ENCODE measurements at regions not wholly inside any gene's neighbourhood (a gene's known extent, or its start where the extent isn't known, plus 50 kb on each side); places are given as distances from the start of the nearest gene placed in this dataset.

GRCh38 chrX:39674490-39675161, 423.1 kb downstream of the BCOR start:
- FAIRE-seq: no peak
- Histone ChIP-seq H3K27me3 (ENCODE audit: control insufficient read depth, extremely low read depth, insufficient read depth, low read length) (no peaks in the 10 kb centered on the region), H3K9me3 (ENCODE audit: control insufficient read depth, low read depth, low read length) (no peaks in the 10 kb centered on the region), H3K36me3 (ENCODE audit: control insufficient read depth in 2 of 2, extremely low read depth in 1 of 2, insufficient read depth in 2 of 2, low read length in 2 of 2) (no peaks in the 10 kb centered on the region), H4K20me1 (ENCODE audit: control insufficient read depth, extremely low read depth, insufficient read depth, low read length) (no peaks in the 10 kb centered on the region), H3K4me1 (ENCODE audit: control insufficient read depth, extremely low read depth, insufficient read depth, low read length) (no peaks in the 10 kb centered on the region), H2AFZ (ENCODE audit: control insufficient read depth, low read length) (no peak overlapping the region), H3K9me1 (ENCODE audit: control insufficient read depth, extremely low read depth, insufficient read depth, low read length) (no peaks in the 10 kb centered on the region), H3K4me2 (ENCODE audit: control insufficient read depth, extremely low read depth, insufficient read depth, low read depth, low read length) (no peak overlapping the region), H3K27ac (ENCODE audit: control insufficient read depth, insufficient read depth, low read length) (no peak overlapping the region), H3K79me2 (ENCODE audit: control insufficient read depth, insufficient read depth, low read length) (no peaks in the 10 kb centered on the region), H3K4me3 (ENCODE audit: control insufficient read depth in 2 of 3, extremely low read depth in 1 of 3, insufficient read depth in 2 of 3, low read depth in 1 of 3, low read length in 3 of 3) (no peak overlapping the region), H3K9ac (ENCODE audit: control insufficient read depth, extremely low read depth, insufficient read depth, low read length) (no peak overlapping the region)
- TF ChIP-seq CTCF (optimal IDR thresholded peaks at IDR 0.05 in 1 of 3, IDR thresholded peaks at IDR 0.05 in 1 of 3, conservative IDR thresholded peaks at IDR 0.05 in 1 of 3; ENCODE audit: extremely low read depth in 1 of 3, insufficient read depth in 2 of 3, low read length in 3 of 3): no peak
- TF ChIP-seq EZH2 (IDR thresholded peaks at IDR 0.05; ENCODE audit: low read length): no peak
- DNase-seq (ENCODE audit: low read depth, low spot score): no peak
- dilution Hi-C loops (cut with MboI; ENCODE audit: extremely low pct_ligation_motif_present, low sequenced_read_pairs): no loop called here

- Histone ChIP-seq H3K4me2 (ENCODE audit: control insufficient read depth, extremely low read depth, insufficient read depth, low read depth, low read length) (no peak overlapping the region), H3K4me3 (ENCODE audit: control insufficient read depth in 2 of 3, extremely low read depth in 1 of 3, insufficient read depth in 2 of 3, low read depth in 1 of 3, low read length in 3 of 3) (no peak overlapping the region), H3K27me3 (ENCODE audit: control insufficient read depth, extremely low read depth, insufficient read depth, low read length) (no peaks in the 10 kb centered on the region), H3K9ac (ENCODE audit: control insufficient read depth, extremely low read depth, insufficient read depth, low read length) (no peak overlapping the region), H3K36me3 (ENCODE audit: control insufficient read depth in 2 of 2, extremely low read depth in 1 of 2, insufficient read depth in 2 of 2, low read length in 2 of 2) (no peaks in the 10 kb centered on the region), H3K27ac (ENCODE audit: control insufficient read depth, insufficient read depth, low read length) (no peak overlapping the region), H4K20me1 (ENCODE audit: control insufficient read depth, extremely low read depth, insufficient read depth, low read length) (no peaks in the 10 kb centered on the region), H3K9me3 (ENCODE audit: control insufficient read depth, low read depth, low read length) (no peaks in the 10 kb centered on the region), H3K9me1 (ENCODE audit: control insufficient read depth, extremely low read depth, insufficient read depth, low read length) (no peaks in the 10 kb centered on the region), H3K4me1 (ENCODE audit: control insufficient read depth, extremely low read depth, insufficient read depth, low read length) (no peaks in the 10 kb centered on the region), H3K79me2 (ENCODE audit: control insufficient read depth, insufficient read depth, low read length) (no peaks in the 10 kb centered on the region), H2AFZ (ENCODE audit: control insufficient read depth, low read length) (no peak overlapping the region)
- FAIRE-seq: no peak
- TF ChIP-seq EZH2 (IDR thresholded peaks at IDR 0.05; ENCODE audit: low read length) (no peak), CTCF (optimal IDR thresholded peaks at IDR 0.05 in 1 of 3, IDR thresholded peaks at IDR 0.05 in 1 of 3, conservative IDR thresholded peaks at IDR 0.05 in 1 of 3; ENCODE audit: extremely low read depth in 1 of 3, insufficient read depth in 2 of 3, low read length in 3 of 3) (no peak)
- no peak for DNase-seq (ENCODE audit: low read depth, low spot score)
- dilution Hi-C loops (cut with MboI; ENCODE audit: extremely low pct_ligation_motif_present, low sequenced_read_pairs): no loop called here
Observed at GRCh38 chrX:39675162-39675553, 422.6 kb downstream of the BCOR start.

Measured in keratinocyte (primary cell).